ENCODE measurements at regions not wholly inside any gene's neighbourhood (a gene's known extent, or its start where the extent isn't known, plus 50 kb on each side); places are given as distances from the start of the nearest gene placed in this dataset.

DNA sequence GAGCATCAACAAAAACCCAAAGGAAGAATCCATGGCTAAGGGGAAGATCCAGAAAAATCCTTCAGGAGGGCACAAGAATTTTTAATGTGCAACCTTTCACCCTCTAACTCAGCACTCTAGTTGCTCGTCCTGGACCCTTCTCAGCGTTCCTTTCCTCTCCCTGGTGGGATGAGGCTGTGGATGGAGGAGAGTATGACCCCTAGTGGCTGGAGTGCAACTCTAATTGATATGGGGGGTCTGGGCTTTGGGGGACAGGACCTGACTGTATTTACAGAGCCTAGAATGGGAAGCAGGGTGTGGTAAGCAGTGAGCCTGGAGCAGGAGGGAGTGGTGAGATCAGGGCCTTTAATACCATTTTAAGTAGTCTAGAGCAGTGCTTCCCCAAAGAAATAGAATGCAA, 83.9 kb upstream of the CEP85L start:
- Histone ChIP-seq H3K4me3 (no peak overlapping the region), H3F3A (ENCODE audit: insufficient read depth, low read depth) (no peaks in the 10 kb centered on the region), H2AFZ (no peak overlapping the region), H4K20me1 (ENCODE audit: insufficient read depth) (no peaks in the 10 kb centered on the region), H3K27me3 (ENCODE audit: insufficient read depth, low read depth) (no peaks in the 10 kb centered on the region), H3K9me3 (ENCODE audit: insufficient read depth, low read depth) (no peaks in the 10 kb centered on the region), H3K36me3 (ENCODE audit: low read depth) (no peaks in the 10 kb centered on the region), H3K27ac (no peak overlapping the region), H3K9me2 (ENCODE audit: insufficient read depth) (no peaks in the 10 kb centered on the region), H3K79me2 (ENCODE audit: low read depth) (no peaks in the 10 kb centered on the region), H3K4me2 (no peak overlapping the region), H3K4me1 (replicated peaks; ENCODE audit: insufficient read depth) (peaks cover 5% of the 10 kb centered on the region)
- ChIA-PET CTCF (no interaction called here), POLR2A (ENCODE audit: unreplicated experiment) (no interaction called here)
- no peak for TF ChIP-seq EZH2 (IDR thresholded peaks at IDR 0.05; ENCODE audit: low read depth)
- intact Hi-C loops (cut with micrococcal nuclease; ENCODE audit: unreplicated experiment): no loop called here
- DNase-seq: no peak
- no TSS peak for BruUV-seq (replicated peaks)

DNA sequence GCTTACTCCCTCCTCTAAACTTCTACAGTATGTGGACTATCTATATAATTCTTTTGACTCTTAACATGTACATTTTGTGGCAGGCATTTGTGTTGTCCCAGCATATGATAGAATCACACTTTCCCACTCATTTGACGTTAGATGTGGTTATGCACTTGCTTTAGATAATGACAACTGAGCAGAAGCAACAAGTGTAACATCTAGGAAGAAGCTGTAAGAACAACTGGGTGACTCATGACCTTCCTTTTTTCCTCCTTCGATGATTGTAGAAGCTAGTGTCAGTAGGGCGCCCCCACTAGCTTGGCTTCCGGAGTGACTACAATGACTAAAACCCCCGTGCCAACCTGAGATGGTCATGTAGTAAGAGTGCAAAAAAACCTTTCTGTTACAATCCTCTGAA, 74.6 kb upstream of the CEP85L start:
- Histone ChIP-seq H3F3A (ENCODE audit: insufficient read depth, low read depth) (no peaks in the 10 kb centered on the region), H3K9me2 (ENCODE audit: insufficient read depth) (no peaks in the 10 kb centered on the region), H2AFZ (no peak overlapping the region), H3K9me3 (ENCODE audit: insufficient read depth, low read depth) (no peaks in the 10 kb centered on the region), H3K4me3 (no peak overlapping the region), H3K4me1 (replicated peaks; ENCODE audit: insufficient read depth) (no peaks in the 10 kb centered on the region), H3K79me2 (ENCODE audit: low read depth) (no peaks in the 10 kb centered on the region), H4K20me1 (ENCODE audit: insufficient read depth) (no peaks in the 10 kb centered on the region), H3K36me3 (ENCODE audit: low read depth) (no peaks in the 10 kb centered on the region), H3K27me3 (ENCODE audit: insufficient read depth, low read depth) (no peaks in the 10 kb centered on the region), H3K27ac (no peak overlapping the region), H3K4me2 (no peak overlapping the region)
- intact Hi-C loops (cut with micrococcal nuclease; ENCODE audit: unreplicated experiment): no loop called here
- no peak for DNase-seq
- ChIA-PET CTCF (no interaction called here), POLR2A (ENCODE audit: unreplicated experiment) (no interaction called here)
- TF ChIP-seq, protein P1, sequence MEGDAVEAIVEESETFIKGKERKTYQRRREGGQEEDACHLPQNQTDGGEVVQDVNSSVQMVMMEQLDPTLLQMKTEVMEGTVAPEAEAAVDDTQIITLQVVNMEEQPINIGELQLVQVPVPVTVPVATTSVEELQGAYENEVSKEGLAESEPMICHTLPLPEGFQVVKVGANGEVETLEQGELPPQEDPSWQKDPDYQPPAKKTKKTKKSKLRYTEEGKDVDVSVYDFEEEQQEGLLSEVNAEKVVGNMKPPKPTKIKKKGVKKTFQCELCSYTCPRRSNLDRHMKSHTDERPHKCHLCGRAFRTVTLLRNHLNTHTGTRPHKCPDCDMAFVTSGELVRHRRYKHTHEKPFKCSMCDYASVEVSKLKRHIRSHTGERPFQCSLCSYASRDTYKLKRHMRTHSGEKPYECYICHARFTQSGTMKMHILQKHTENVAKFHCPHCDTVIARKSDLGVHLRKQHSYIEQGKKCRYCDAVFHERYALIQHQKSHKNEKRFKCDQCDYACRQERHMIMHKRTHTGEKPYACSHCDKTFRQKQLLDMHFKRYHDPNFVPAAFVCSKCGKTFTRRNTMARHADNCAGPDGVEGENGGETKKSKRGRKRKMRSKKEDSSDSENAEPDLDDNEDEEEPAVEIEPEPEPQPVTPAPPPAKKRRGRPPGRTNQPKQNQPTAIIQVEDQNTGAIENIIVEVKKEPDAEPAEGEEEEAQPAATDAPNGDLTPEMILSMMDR (conservative IDR thresholded peaks at IDR 0.05): no peak
- no peak for TF ChIP-seq EZH2 (IDR thresholded peaks at IDR 0.05; ENCODE audit: low read depth)
- no TSS peak for BruUV-seq (replicated peaks)

GRCh38 chr6:118724211-118724610, 72.8 kb upstream of the CEP85L start:
- CTCF ChIA-PET: no interaction called here
- intact Hi-C loops (cut with micrococcal nuclease; ENCODE audit: unreplicated experiment): loop anchor here (1.0 kb wide), 1 partner anchor 21 kb away; no protein-coding TSS in a partner anchor
- no peak overlapping the region for H3K4me3 ChIP-seq
- no peaks in the 10 kb centered on the region for H3K9me2 ChIP-seq (ENCODE audit: insufficient read depth)
- H3F3A ChIP-seq (ENCODE audit: insufficient read depth, low read depth): no peaks in the 10 kb centered on the region
- no TSS peak for BruUV-seq (replicated peaks)
- H3K4me1 ChIP-seq (replicated peaks; ENCODE audit: insufficient read depth): no peaks in the 10 kb centered on the region
- no peaks in the 10 kb centered on the region for H3K9me3 ChIP-seq (ENCODE audit: insufficient read depth, low read depth)
- H3K79me2 ChIP-seq (ENCODE audit: low read depth): no peaks in the 10 kb centered on the region
- TF ChIP-seq, protein P1 (conservative IDR thresholded peaks at IDR 0.05): no peak
- no peak for TF ChIP-seq EZH2 (IDR thresholded peaks at IDR 0.05; ENCODE audit: low read depth)
- no peak overlapping the region for H3K4me2 ChIP-seq
- no peak for DNase-seq
- no peaks in the 10 kb centered on the region for H4K20me1 ChIP-seq (ENCODE audit: insufficient read depth)
- no peak overlapping the region for H3K27ac ChIP-seq
- no peaks in the 10 kb centered on the region for H3K27me3 ChIP-seq (ENCODE audit: insufficient read depth, low read depth)
- no peaks in the 10 kb centered on the region for H3K36me3 ChIP-seq (ENCODE audit: low read depth)
- POLR2A ChIA-PET (ENCODE audit: unreplicated experiment): no interaction called here
- no peak overlapping the region for H2AFZ ChIP-seq

All from PC-9 (cell line).